SU-DHL-6 (cell line): ENCODE measurements at regions not wholly inside any gene's neighbourhood (a gene's known extent, or its start where the extent isn't known, plus 50 kb on each side); places are given as distances from the start of the nearest gene placed in this dataset.

Source experiments
- H2AFZ ChIP-seq: fragments of 200-600 bp; sonication (generic); 2 replicates; pipeline ENCODE4 v1.6.1; 2014; ENCODE audit warnings: low read depth, mild to moderate bottlenecking, moderate library complexity, mixed read lengths, antibody characterized with exemption, low read length; ENCODE audit not compliant: severe bottlenecking
- H3F3A ChIP-seq: fragments of 200-600 bp; shearing (Covaris generic); 2 replicates; pipeline ENCODE4 v1.6.0; 2016; ENCODE audit warnings: antibody characterized with exemption, mild to moderate bottlenecking; ENCODE audit not compliant: insufficient read depth
- H3K27ac ChIP-seq: fragments of 200-600 bp; sonication (generic); 2 replicates; pipeline ENCODE4 v1.5.1; 2016; ENCODE audit warnings: low read depth, mild to moderate bottlenecking, low read length, moderate library complexity, mixed read lengths
- H3K27me3 ChIP-seq: fragments of 200-600 bp; sonication (generic), shearing (Covaris generic); 2 replicates; pipeline ENCODE4 v1.6.0; 2014; ENCODE audit warnings: mild to moderate bottlenecking, low read length
- H3K36me3 ChIP-seq: fragments of 200-600 bp; sonication (generic); 2 replicates; pipeline ENCODE4 v1.6.1; 2014; ENCODE audit warnings: mild to moderate bottlenecking, low read length, mixed read lengths
- H3K4me2 ChIP-seq: fragments of 300-600, 200-600 bp; shearing (Covaris generic), sonication (generic); 2 replicates; pipeline ENCODE4 v1.6.0; 2014; ENCODE audit warnings: low read length, low read depth, mild to moderate bottlenecking; ENCODE audit not compliant: poor library complexity, severe bottlenecking
- H3K4me3 ChIP-seq: fragments of 200-600 bp; sonication (generic); 2 replicates; pipeline ENCODE4 v1.5.1; 2014; ENCODE audit warnings: antibody characterized with exemption, low read length, mild to moderate bottlenecking, mixed read lengths; ENCODE audit not compliant: insufficient read depth, poor library complexity, severe bottlenecking
- H3K79me2 ChIP-seq: fragments of 200-600 bp; sonication (generic); 2 replicates; pipeline ENCODE4 v1.6.1; 2014; ENCODE audit warnings: mild to moderate bottlenecking, low read length, moderate library complexity; ENCODE audit not compliant: insufficient read depth
- H3K9ac ChIP-seq: fragments of 200-600 bp; sonication (generic); 2 replicates; pipeline ENCODE4 v1.7.0; 2014; ENCODE audit warnings: mild to moderate bottlenecking, low read length
- H3K9me2 ChIP-seq: fragments of 200-600 bp; sonication (generic); replicated peaks from 2 replicates; pipeline ENCODE4 v1.6.1; 2014; ENCODE audit warnings: low read length; ENCODE audit not compliant: insufficient read depth
- H3K9me3 ChIP-seq: fragments of 200-600 bp; sonication (generic); 2 replicates; pipeline ENCODE4 v1.6.1; 2014; ENCODE audit warnings: low read length, mixed read lengths; ENCODE audit not compliant: insufficient read depth
- H4K20me1 ChIP-seq: fragments of 200-600 bp; sonication (generic); 2 replicates; pipeline ENCODE4 v1.6.1; 2014; ENCODE audit warnings: low read depth, mild to moderate bottlenecking, antibody characterized with exemption, low read length, moderate library complexity, mixed read lengths
- CTCF ChIP-seq: fragments of 200-600 bp; sonication (generic); IDR thresholded peaks from one replicate; pipeline ENCODE4 v1.5.1; 2017; ENCODE audit warnings: antibody characterized with exemption, mild to moderate bottlenecking, low read length, moderate library complexity; ENCODE audit not compliant: insufficient read depth, poor library complexity, severe bottlenecking
- EZH2phosphoT487 ChIP-seq: fragments of 200-600 bp; sonication (generic), shearing (Covaris generic); conservative IDR thresholded peaks from 2 replicates; pipeline ENCODE4 v1.6.1; 2018; ENCODE audit warnings: mild to moderate bottlenecking, antibody characterized with exemption, low read length, moderate library complexity, mixed read lengths

DNA sequence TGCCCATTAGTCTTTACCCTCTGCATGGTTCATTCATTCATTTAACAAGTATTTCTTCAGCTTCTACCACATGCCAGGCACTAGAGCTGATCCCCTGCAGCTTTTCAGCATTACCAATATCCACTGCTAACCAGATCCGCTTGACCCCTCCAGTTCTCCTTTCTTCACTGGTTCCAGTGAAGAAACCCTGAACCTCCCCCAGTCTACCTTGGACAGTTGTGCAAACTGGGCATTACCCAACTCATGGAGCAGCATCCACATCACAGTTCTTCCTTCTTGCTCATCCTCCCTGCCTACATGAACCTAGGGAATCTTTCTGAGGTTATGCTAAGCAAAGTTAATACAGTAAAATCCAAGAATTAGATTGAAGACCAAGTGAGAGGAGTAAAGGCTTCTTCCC lies 78.7 kb upstream of the SERP2 start:
- H3K4me3 ChIP-seq, result no peak overlapping the region
- no peak for TF ChIP-seq CTCF
- TF ChIP-seq EZH2phosphoT487, result no peak
- H3K9me3 ChIP-seq, result no peaks in the 10 kb centered on the region
- no peaks in the 10 kb centered on the region for H3K27me3 ChIP-seq
- no peak overlapping the region for H2AFZ ChIP-seq
- no peaks in the 10 kb centered on the region for H3K79me2 ChIP-seq
- no peaks in the 10 kb centered on the region for H3F3A ChIP-seq
- H3K4me2 ChIP-seq, result no peak overlapping the region
- no peak overlapping the region for H3K27ac ChIP-seq
- no peaks in the 10 kb centered on the region for H3K9me2 ChIP-seq
- no peaks in the 10 kb centered on the region for H3K36me3 ChIP-seq
- no peak overlapping the region for H3K9ac ChIP-seq
- H4K20me1 ChIP-seq, result no peaks in the 10 kb centered on the region

DNA sequence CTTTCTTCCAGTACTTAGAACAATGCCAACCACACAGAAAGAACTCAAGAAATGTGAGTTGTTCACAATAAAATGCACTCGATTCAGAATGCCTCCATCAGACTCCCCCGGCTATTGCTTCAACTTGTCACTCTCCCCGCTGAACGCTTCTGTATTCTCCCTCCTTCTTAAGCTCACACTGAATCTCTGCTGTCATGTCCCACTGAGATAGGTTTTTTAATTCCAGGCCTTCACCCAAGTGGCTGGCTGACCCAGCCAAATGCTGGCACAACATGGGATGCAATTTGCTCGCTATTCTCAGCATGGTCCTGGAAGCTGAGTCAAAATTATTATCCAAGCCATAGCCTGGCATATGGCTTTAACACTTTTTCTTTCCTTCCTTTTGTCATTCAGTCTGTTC lies 76.8 kb upstream of the SERP2 start:
- H2AFZ ChIP-seq, result no peak overlapping the region
- no peak overlapping the region for H3K27ac ChIP-seq
- H3K79me2 ChIP-seq, result no peaks in the 10 kb centered on the region
- no peaks in the 10 kb centered on the region for H4K20me1 ChIP-seq
- no peak overlapping the region for H3K4me2 ChIP-seq
- H3K9me2 ChIP-seq, result no peaks in the 10 kb centered on the region
- no peaks in the 10 kb centered on the region for H3K27me3 ChIP-seq
- TF ChIP-seq CTCF (no peak), EZH2phosphoT487 (no peak)
- no peak overlapping the region for H3K4me3 ChIP-seq
- no peaks in the 10 kb centered on the region for H3K36me3 ChIP-seq
- no peaks in the 10 kb centered on the region for H3K9me3 ChIP-seq
- H3K9ac ChIP-seq, result no peak overlapping the region
- H3F3A ChIP-seq, result no peaks in the 10 kb centered on the region

DNA sequence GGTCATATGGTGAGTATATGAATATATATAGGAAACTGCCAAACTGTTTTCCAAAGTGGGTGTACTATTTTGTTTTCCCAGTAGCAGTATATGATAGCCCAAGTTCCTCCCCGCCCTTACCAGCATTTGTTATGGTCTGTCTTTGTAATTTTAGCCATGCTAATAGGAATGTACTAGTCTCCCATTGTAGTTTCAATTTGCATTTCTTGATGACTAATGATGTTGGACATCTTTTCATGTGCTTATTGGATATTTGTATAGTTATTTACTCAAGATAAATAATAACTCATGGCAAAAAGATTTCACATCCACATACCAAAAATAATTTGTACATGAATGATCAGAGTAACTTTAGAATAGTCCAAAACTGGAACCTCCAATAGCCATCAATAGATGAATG lies 75.3 kb upstream of the SERP2 start:
- no peak overlapping the region for H3K9ac ChIP-seq
- TF ChIP-seq EZH2phosphoT487, result no peak
- TF ChIP-seq CTCF, result no peak
- H3K9me2 ChIP-seq, result no peaks in the 10 kb centered on the region
- H3K4me3 ChIP-seq, result no peak overlapping the region
- H2AFZ ChIP-seq, result no peak overlapping the region
- H3K79me2 ChIP-seq, result no peaks in the 10 kb centered on the region
- H3K9me3 ChIP-seq, result no peaks in the 10 kb centered on the region
- H3K27ac ChIP-seq, result no peak overlapping the region
- H3F3A ChIP-seq, result no peaks in the 10 kb centered on the region
- H3K36me3 ChIP-seq, result no peaks in the 10 kb centered on the region
- H3K4me2 ChIP-seq, result no peak overlapping the region
- no peaks in the 10 kb centered on the region for H4K20me1 ChIP-seq
- H3K27me3 ChIP-seq, result no peaks in the 10 kb centered on the region
